ENCODE measurements at regions not wholly inside any gene's neighbourhood (a gene's known extent, or its start where the extent isn't known, plus 50 kb on each side); places are given as distances from the start of the nearest gene placed in this dataset.

GRCh38 chr13:112012705-112013085 lies 54.3 kb upstream of the SOX1 start:
- no peak overlapping the region for H3K4me3 ChIP-seq (ENCODE audit: control extremely low read depth in 1 of 5, extremely low read depth in 1 of 5, insufficient read depth in 1 of 5, low read depth in 2 of 5, low read length in 4 of 5)
- Mint-ChIP-seq H3K27ac (no peak overlapping the region), H3K4me1 (no peaks in the 10 kb centered on the region), H3K4me3 (no peak overlapping the region), H3K9me3 (ENCODE audit: insufficient read depth) (peaks cover 2% of the 10 kb centered on the region), H3K27me3 (no peaks in the 10 kb centered on the region)
- TF ChIP-seq CTCF (IDR thresholded peaks at IDR 0.05) (no peak), EZH2 (IDR thresholded peaks at IDR 0.05; ENCODE audit: borderline replicate concordance, insufficient read depth, low read depth, low read length, poor library complexity, severe bottlenecking) (no peak)
- no peaks in the 10 kb centered on the region for H3K27me3 ChIP-seq (replicated peaks in 1 of 4; ENCODE audit: control extremely low read depth in 1 of 4, control insufficient read depth in 3 of 4, insufficient read depth in 4 of 4, low read length in 3 of 4)
- ChIA-PET POLR2A (no interaction called here), CTCF (no interaction called here)
- intact Hi-C loops (cut with micrococcal nuclease), result no loop called here
- no peak overlapping the region for H3K4me2 ChIP-seq (replicated peaks; ENCODE audit: low read depth, low read length, poor library complexity, severe bottlenecking)
- no peak overlapping the region for H2AFZ ChIP-seq (ENCODE audit: insufficient read depth, low read depth, low read length, poor library complexity, severe bottlenecking)
- no peak overlapping the region for H3K27ac ChIP-seq (ENCODE audit: low read length in 2 of 2)
- no peak for ATAC-seq (ENCODE audit: low read depth)
- no peaks in the 10 kb centered on the region for H3K79me2 ChIP-seq (ENCODE audit: control insufficient read depth, insufficient read depth, low read length)
- DNase-seq, result no peak
- H3K4me1 ChIP-seq (ENCODE audit: control insufficient read depth in 2 of 2, insufficient read depth in 2 of 2, low read length in 2 of 2), result no peaks in the 10 kb centered on the region
- H3K9me3 ChIP-seq (ENCODE audit: control extremely low read depth in 1 of 3, control insufficient read depth in 2 of 3, insufficient read depth in 1 of 3, low read length in 2 of 3), result peaks cover 0 to 28% (median 0%) of the 10 kb centered on the region in 3 donors
- H4K20me1 ChIP-seq (ENCODE audit: control insufficient read depth, insufficient read depth, low read length, poor library complexity, severe bottlenecking), result no peaks in the 10 kb centered on the region
- no peak overlapping the region for H3K9ac ChIP-seq (ENCODE audit: low read length)
- 89% methylated on average over 11 of the region's 11 CpGs for WGBS (ENCODE audit: insufficient coverage)
- H3K36me3 ChIP-seq (replicated peaks in 1 of 2; ENCODE audit: control extremely low read depth in 1 of 2, control insufficient read depth in 1 of 2, extremely low read depth in 1 of 2, insufficient read depth in 2 of 2, low read length in 1 of 2), result no peaks in the 10 kb centered on the region

- Histone ChIP-seq H3K27me3 (replicated peaks in 1 of 4; ENCODE audit: control extremely low read depth in 1 of 4, control insufficient read depth in 3 of 4, insufficient read depth in 4 of 4, low read length in 3 of 4) (no peaks in the 10 kb centered on the region), H3K9ac (ENCODE audit: low read length) (no peak overlapping the region), H3K79me2 (ENCODE audit: control insufficient read depth, insufficient read depth, low read length) (no peaks in the 10 kb centered on the region), H3K9me3 (ENCODE audit: control extremely low read depth in 1 of 3, control insufficient read depth in 2 of 3, insufficient read depth in 1 of 3, low read length in 2 of 3) (peaks cover 0 to 26% (median 0%) of the 10 kb centered on the region in 3 donors), H3K27ac (ENCODE audit: low read length in 2 of 2) (no peak overlapping the region), H3K4me2 (replicated peaks; ENCODE audit: low read depth, low read length, poor library complexity, severe bottlenecking) (no peak overlapping the region), H3K36me3 (replicated peaks in 1 of 2; ENCODE audit: control extremely low read depth in 1 of 2, control insufficient read depth in 1 of 2, extremely low read depth in 1 of 2, insufficient read depth in 2 of 2, low read length in 1 of 2) (no peaks in the 10 kb centered on the region), H3K4me1 (ENCODE audit: control insufficient read depth in 2 of 2, insufficient read depth in 2 of 2, low read length in 2 of 2) (no peaks in the 10 kb centered on the region), H2AFZ (ENCODE audit: insufficient read depth, low read depth, low read length, poor library complexity, severe bottlenecking) (no peak overlapping the region), H4K20me1 (ENCODE audit: control insufficient read depth, insufficient read depth, low read length, poor library complexity, severe bottlenecking) (no peaks in the 10 kb centered on the region), H3K4me3 (ENCODE audit: control extremely low read depth in 1 of 5, extremely low read depth in 1 of 5, insufficient read depth in 1 of 5, low read depth in 2 of 5, low read length in 4 of 5) (no peak overlapping the region)
- 96% methylated on average over 9 of the region's 13 CpGs for WGBS (ENCODE audit: insufficient coverage)
- Mint-ChIP-seq H3K4me3 (no peak overlapping the region), H3K27me3 (no peaks in the 10 kb centered on the region), H3K4me1 (no peaks in the 10 kb centered on the region), H3K27ac (no peak overlapping the region), H3K9me3 (ENCODE audit: insufficient read depth) (peaks cover 2% of the 10 kb centered on the region)
- intact Hi-C loops (cut with micrococcal nuclease), result no loop called here
- DNase-seq (no peak), ATAC-seq (ENCODE audit: low read depth) (no peak)
- ChIA-PET CTCF (no interaction called here), POLR2A (no interaction called here)
- TF ChIP-seq EZH2 (IDR thresholded peaks at IDR 0.05; ENCODE audit: borderline replicate concordance, insufficient read depth, low read depth, low read length, poor library complexity, severe bottlenecking) (no peak), CTCF (IDR thresholded peaks at IDR 0.05) (no peak)
These were observed 53.3 kb upstream of the SOX1 start for GRCh38 chr13:112013665-112014064.

Data from B cell (primary cell).